OCI-LY3 (cell line): ENCODE measurements at regions not wholly inside any gene's neighbourhood (a gene's known extent, or its start where the extent isn't known, plus 50 kb on each side); places are given as distances from the start of the nearest gene placed in this dataset.

Source experiments
- H2AFZ ChIP-seq: fragments of 200-600, 300-600 bp; shearing (Covaris generic); 2 replicates; pipeline ENCODE4 v1.6.0; 2014; ENCODE audit warnings: antibody characterized with exemption, low read depth, low read length
- H3K27ac ChIP-seq: fragments of 200-600, 300-600 bp; sonication (generic); 2 replicates; pipeline ENCODE4 v1.5.1; 2014; ENCODE audit warnings: mild to moderate bottlenecking, low read length, moderate library complexity, mixed read lengths
- H3K27me3 ChIP-seq: fragments of 200-600, 300-600 bp; sonication (generic); 2 replicates; pipeline ENCODE4 v1.6.1; 2014; ENCODE audit warnings: low read depth, low read length, mixed read lengths
- H3K36me3 ChIP-seq: fragments of 200-600, 300-600 bp; sonication (generic); replicated peaks from 2 replicates; pipeline ENCODE3; 2014; ENCODE audit warnings: low read depth, low read length, mixed read lengths
- H3K4me1 ChIP-seq: fragments of 300-600, 200-600 bp; sonication (generic); 2 replicates; pipeline ENCODE4 v1.6.1; 2014; ENCODE audit warnings: low read length, mixed read lengths
- H3K4me2 ChIP-seq: fragments of 200-600, 300-600 bp; sonication (generic); 2 replicates; pipeline ENCODE4 v1.6.1; 2014; ENCODE audit warnings: low read length, mixed read lengths
- H3K4me3 ChIP-seq: fragments of 300-600, 200-600 bp; sonication (generic); 2 replicates; pipeline ENCODE4 v1.5.1; 2014; ENCODE audit warnings: antibody characterized with exemption, mild to moderate bottlenecking, low read length, moderate library complexity
- H3K79me2 ChIP-seq: fragments of 300-600, 200-600 bp; shearing (Covaris generic); 2 replicates; pipeline ENCODE4 v1.6.1; 2014; ENCODE audit warnings: mild to moderate bottlenecking, low read length, mixed read lengths
- H3K9ac ChIP-seq: fragments of 300-600, 200-600 bp; shearing (Covaris generic); 2 replicates; pipeline ENCODE4 v1.6.0; 2014; ENCODE audit warnings: mild to moderate bottlenecking, low read length, moderate library complexity
- H3K9me3 ChIP-seq: fragments of 200-600, 300-600 bp; shearing (Covaris generic); 2 replicates; pipeline ENCODE4 v1.6.1; 2014; ENCODE audit warnings: low read length, mixed read lengths; ENCODE audit not compliant: insufficient read depth
- H4K20me1 ChIP-seq: fragments of 200-600, 300-600 bp; sonication (generic); 2 replicates; pipeline ENCODE4 v1.6.1; 2016; ENCODE audit warnings: low read length, mixed read lengths; ENCODE audit not compliant: insufficient read depth
- EZH2phosphoT487 ChIP-seq: fragments of 200-600 bp; shearing (Covaris generic); IDR thresholded peaks from 2 replicates; pipeline ENCODE4 v1.6.1; 2018; ENCODE audit warnings: antibody characterized with exemption, mixed run types, low read depth
- TF ChIP-seq, protein P1 (sequence below): fragments of 200-600, 300-600 bp; sonication (generic); IDR thresholded peaks from 2 replicates; pipeline ENCODE4 v1.5.1; 2014; ENCODE audit warnings: antibody characterized with exemption, low read length, low read depth

DNA sequence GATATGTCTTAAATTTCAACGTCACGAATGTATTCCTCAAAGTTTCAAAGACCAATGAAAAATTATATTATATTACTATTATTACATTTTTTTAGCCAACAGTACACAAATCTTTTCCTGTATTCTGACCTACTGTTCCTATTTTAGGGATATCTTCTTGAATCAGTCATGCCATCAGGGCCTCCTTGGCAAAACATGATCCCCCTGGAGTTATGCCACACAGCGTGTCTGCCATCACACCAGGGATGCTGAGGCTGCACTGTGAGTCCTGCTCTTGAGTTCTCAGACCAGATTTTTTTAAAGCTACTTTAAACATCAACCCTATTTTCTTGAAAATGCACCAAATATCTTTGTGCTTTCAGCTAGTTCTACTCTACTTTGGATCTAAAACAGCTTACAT lies 425.9 kb upstream of the ZNF385D start:
- H4K20me1 ChIP-seq = no peaks in the 10 kb centered on the region
- H3K4me2 ChIP-seq = no peak overlapping the region
- no peaks in the 10 kb centered on the region for H3K9me3 ChIP-seq
- H3K27me3 ChIP-seq = no peaks in the 10 kb centered on the region
- no peak overlapping the region for H3K4me3 ChIP-seq
- no peaks in the 10 kb centered on the region for H3K79me2 ChIP-seq
- H3K4me1 ChIP-seq = peaks cover 12% of the 10 kb centered on the region
- no peaks in the 10 kb centered on the region for H3K36me3 ChIP-seq
- TF ChIP-seq, protein P1, sequence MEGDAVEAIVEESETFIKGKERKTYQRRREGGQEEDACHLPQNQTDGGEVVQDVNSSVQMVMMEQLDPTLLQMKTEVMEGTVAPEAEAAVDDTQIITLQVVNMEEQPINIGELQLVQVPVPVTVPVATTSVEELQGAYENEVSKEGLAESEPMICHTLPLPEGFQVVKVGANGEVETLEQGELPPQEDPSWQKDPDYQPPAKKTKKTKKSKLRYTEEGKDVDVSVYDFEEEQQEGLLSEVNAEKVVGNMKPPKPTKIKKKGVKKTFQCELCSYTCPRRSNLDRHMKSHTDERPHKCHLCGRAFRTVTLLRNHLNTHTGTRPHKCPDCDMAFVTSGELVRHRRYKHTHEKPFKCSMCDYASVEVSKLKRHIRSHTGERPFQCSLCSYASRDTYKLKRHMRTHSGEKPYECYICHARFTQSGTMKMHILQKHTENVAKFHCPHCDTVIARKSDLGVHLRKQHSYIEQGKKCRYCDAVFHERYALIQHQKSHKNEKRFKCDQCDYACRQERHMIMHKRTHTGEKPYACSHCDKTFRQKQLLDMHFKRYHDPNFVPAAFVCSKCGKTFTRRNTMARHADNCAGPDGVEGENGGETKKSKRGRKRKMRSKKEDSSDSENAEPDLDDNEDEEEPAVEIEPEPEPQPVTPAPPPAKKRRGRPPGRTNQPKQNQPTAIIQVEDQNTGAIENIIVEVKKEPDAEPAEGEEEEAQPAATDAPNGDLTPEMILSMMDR = no peak
- TF ChIP-seq EZH2phosphoT487 = no peak
- no peak overlapping the region for H3K9ac ChIP-seq
- H2AFZ ChIP-seq = no peak overlapping the region
- H3K27ac ChIP-seq = no peak overlapping the region

DNA sequence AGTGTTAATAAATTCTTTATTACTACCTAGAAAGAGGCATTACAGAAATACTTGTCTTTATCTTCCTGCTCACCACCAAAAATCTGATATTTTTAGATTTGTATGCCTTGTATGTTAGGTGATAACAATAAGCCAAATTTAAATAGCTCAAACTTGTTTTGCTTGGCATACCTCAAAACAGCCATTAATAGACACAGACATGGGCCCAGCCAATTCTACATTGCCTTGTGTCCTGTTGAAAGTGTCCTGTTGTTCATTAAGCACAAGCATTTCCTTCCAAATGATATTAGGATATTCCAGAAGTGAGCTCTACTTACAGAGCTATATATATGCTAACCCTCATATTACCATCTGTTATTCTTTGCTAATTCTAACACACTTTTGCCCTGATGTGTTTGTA lies 438.6 kb upstream of the ZNF385D start:
- Histone ChIP-seq H3K9me3 (no peaks in the 10 kb centered on the region), H4K20me1 (no peaks in the 10 kb centered on the region), H3K27me3 (no peaks in the 10 kb centered on the region), H3K9ac (no peak overlapping the region), H3K79me2 (no peaks in the 10 kb centered on the region), H3K27ac (no peak overlapping the region), H3K4me3 (no peak overlapping the region), H2AFZ (no peak overlapping the region), H3K36me3 (no peaks in the 10 kb centered on the region), H3K4me1 (no peaks in the 10 kb centered on the region), H3K4me2 (no peak overlapping the region)
- TF ChIP-seq EZH2phosphoT487 = no peak
- TF ChIP-seq, protein P1 = no peak

DNA sequence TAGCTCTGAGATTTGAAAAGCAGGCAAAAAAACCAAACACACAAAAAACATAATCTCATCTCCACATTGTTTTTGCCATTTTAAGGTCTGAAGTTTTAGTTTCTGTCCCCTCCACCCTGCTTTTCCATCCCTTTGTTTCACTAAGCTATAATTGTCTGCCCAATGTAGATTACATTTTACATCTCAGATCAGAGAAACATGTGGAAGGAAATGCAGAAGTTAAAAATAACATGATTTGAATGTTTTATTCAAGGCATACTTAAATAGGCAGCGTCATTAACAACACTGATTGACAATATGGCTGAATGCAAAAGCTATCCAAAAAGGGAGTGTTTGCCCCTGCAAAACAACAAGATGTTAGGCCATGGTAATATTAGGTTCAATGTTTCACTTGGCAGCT lies 448.1 kb upstream of the ZNF385D start:
- no peak overlapping the region for H3K9ac ChIP-seq
- TF ChIP-seq EZH2phosphoT487 = no peak
- TF ChIP-seq, protein P1 = no peak
- H2AFZ ChIP-seq = no peak overlapping the region
- H4K20me1 ChIP-seq = no peaks in the 10 kb centered on the region
- H3K9me3 ChIP-seq = no peaks in the 10 kb centered on the region
- H3K36me3 ChIP-seq = no peaks in the 10 kb centered on the region
- H3K4me1 ChIP-seq = peaks cover 6% of the 10 kb centered on the region
- H3K79me2 ChIP-seq = no peaks in the 10 kb centered on the region
- H3K27ac ChIP-seq = no peak overlapping the region
- no peak overlapping the region for H3K4me2 ChIP-seq
- no peak overlapping the region for H3K4me3 ChIP-seq
- H3K27me3 ChIP-seq = no peaks in the 10 kb centered on the region

DNA sequence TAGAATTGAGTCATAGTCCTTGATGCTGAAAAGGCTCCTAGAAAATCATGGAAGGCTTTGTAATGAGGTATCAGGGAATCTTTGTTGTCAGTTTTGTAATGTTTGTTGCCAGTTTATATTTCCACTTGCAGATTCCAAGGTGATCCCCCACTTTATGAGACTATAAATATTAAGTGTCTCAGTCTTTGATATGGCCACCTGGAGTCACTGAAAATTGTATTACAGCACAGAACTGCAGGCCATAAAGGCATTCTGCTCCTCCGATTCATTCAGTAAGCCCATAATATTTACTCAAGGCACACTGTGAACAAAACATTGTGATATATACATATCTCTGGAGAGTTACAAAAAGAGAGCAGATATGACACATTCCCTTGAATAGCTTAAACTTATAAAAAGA lies 457.8 kb upstream of the ZNF385D start:
- H3K4me3 ChIP-seq = no peak overlapping the region
- TF ChIP-seq, protein P1 = no peak
- no peak for TF ChIP-seq EZH2phosphoT487
- no peak overlapping the region for H3K9ac ChIP-seq
- no peak overlapping the region for H2AFZ ChIP-seq
- no peaks in the 10 kb centered on the region for H3K9me3 ChIP-seq
- no peak overlapping the region for H3K4me2 ChIP-seq
- H3K36me3 ChIP-seq = no peaks in the 10 kb centered on the region
- H3K27ac ChIP-seq = no peak overlapping the region
- no peaks in the 10 kb centered on the region for H3K27me3 ChIP-seq
- no peaks in the 10 kb centered on the region for H3K4me1 ChIP-seq
- H3K79me2 ChIP-seq = no peaks in the 10 kb centered on the region
- H4K20me1 ChIP-seq = no peaks in the 10 kb centered on the region
